Embryonic facial prominence (tissue), 1 donor: ENCODE measurements at regions not wholly inside any gene's neighbourhood (a gene's known extent, or its start where the extent isn't known, plus 50 kb on each side); places are given as distances from the start of the nearest gene placed in this dataset.

Experiments used
- DNase-seq: peaks from one replicate; pipeline ENCODE4 v3.0.0-alpha.2; 2016; ENCODE audit errors: extremely low spot score

- DNase-seq: no peak
Measured at GRCh38 chr13:107480130-107480529, 735.2 kb downstream of the LIG4 start.

DNA sequence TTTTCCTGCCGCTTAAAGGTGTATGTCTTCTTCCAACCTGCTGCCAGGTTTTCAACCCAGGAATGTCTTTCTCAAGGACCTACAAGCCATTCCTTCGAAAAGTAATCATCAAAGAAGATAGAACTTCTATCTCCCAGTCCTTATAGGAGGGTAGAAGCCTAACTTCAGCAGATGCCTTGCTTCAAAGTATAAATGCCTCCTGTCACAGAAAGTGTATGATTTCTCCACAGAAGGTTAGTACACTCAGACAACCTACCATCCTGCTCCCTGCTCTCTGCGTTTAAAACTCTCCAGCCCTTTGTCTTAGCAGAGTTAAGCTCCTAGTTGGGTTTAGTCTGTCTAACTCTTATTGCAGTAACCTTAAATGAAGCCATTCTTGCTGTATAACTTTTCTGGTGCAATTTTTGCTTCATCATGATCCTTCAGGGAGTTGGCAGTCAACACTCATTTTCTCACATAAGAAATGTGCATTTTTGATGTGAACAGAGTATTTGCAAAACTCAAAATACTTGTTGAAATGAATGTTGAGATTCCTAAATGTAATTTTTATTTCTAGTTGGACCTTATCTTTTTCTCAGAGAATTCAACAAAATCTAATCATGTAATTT, 737.5 kb downstream of the LIG4 start:
- DNase-seq: no peak

- DNase-seq: no peak
Measured at GRCh38 chr13:107475753-107476453, 739.4 kb downstream of the LIG4 start.

DNA sequence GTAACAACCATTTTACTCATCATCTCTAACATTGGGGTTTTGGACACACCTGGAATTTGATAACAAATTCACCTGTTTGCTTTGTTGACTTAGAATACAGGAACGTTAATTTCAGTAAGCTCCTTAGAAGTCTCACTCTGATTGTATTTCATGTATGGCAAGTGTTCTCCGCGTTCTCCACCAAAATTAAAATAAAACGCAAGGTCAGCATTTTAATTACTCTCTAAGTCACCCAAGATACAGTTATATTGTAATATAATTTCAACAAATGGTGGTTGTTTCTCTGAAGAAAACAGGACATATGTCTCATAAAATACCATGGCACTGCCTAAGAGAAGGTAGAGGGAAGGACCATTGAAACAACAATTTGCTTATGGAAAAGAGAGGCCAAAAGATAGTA, 742.1 kb downstream of the LIG4 start:
- no peak for DNase-seq

DNA sequence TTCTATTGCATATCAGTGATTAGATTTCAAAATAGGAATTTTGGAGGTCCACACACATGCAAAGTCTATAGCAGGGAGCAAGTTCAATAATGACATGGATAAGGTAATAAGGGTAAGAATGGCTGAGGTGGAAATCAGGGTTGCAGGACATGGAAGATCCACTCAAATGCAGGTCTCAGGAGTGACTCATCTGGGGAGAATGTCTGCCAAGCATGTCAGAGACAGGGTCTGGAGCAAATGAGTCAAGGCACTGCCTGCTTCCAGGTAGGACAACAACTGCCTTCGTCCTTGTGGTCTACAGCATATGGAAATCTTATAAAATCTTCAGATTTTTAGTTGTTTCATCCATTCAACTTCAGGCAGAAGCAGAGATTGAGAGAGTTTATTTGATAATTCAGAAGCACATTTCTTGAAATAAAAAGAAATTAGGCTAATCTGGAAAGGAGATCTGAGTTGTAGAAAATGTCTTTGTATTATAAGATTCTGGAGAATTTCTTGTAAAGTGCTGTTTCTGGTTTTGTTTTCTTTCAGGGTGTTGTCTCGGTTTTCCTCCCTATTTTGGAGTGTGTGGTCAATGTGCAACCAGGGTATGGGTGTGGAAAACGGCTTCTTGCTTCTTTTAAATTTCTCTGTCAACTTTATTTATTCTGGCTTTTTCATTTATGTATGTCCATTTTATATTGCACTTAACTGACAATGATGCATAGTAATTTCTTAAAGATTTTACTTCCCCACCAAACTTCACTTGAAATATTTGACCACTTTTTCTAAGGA, 748.8 kb downstream of the LIG4 start:
- DNase-seq: no peak

GRCh38 chr13:107462501-107462900, 752.8 kb downstream of the LIG4 start:
- DNase-seq: no peak

DNA sequence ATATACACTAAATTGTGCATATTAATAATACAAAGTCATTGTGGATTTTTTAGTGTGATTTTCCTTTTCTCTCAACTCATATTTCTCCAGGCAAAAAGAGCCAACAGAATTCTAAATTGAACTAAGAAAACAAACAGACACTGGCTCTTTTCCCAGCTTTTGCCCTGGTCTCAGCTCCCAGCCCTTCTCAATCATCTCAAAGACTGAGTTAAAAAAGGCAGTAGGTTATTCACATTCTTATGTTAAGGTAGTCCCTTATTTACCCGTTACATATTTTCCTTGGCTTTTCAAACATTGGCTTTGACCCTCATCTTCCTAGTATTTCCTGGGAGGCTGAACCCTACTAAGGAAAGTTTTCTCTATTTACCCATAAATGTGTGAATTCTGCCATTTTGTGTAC, 753.6 kb downstream of the LIG4 start:
- DNase-seq: no peak

DNA sequence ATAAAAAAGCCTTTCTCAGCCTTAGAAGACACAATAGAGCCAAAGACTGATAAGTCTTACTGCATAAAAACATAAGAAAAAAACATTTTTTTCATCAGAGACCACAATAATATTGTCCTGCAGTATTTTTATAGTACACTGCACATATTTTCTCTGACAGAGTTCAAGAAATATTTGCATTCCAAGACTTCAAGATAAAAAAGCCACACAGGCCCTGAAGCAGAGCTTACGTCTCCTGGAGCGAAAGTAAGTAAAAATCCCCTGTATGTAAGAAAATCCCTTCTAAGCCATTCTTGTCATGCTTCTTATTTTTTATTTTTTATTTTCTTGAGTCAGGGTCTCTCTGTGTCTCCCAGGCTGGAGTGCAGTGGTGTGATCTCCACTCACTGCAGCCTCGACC, 755.9 kb downstream of the LIG4 start:
- DNase-seq: no peak

- DNase-seq: no peak
Measured at GRCh38 chr13:107458269-107458668, 757.1 kb downstream of the LIG4 start.

DNA sequence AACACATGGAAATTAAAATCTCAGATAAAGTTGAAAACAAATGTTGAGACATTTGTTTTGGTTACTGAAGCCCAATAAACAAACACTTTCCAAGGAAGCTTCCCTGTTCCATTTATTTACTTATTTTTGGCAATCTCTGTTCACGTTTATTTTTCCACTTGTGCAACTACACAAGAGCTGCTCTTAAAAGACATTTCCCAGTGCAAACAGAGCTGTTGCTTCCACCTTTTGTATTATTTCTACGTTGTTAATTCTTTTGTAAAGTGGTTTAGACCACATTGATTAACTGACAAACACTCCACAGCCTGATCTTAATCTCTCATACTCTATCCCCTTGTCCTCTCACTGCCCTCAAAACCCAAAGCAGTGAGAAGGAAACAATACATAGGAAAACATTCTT, 757.6 kb downstream of the LIG4 start:
- no peak for DNase-seq

DNA sequence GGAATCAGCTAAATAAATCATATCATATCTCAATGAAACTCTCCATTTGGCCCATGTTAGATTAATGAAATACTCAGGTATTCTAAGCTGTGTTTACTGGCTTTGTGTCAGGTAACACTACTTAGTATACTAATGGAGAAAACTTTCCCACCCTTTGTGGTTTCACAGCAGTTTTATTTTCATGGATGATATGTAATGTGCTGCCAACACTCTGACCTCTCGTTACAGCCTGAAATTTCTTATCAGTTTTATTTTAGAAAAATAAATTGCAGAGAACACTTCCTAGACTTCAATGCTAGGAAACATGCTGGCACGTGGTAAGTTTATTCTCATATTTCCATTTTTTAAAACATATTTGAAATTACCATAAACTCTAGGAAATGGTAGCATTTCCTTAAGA, 758.9 kb downstream of the LIG4 start:
- no peak for DNase-seq

DNA sequence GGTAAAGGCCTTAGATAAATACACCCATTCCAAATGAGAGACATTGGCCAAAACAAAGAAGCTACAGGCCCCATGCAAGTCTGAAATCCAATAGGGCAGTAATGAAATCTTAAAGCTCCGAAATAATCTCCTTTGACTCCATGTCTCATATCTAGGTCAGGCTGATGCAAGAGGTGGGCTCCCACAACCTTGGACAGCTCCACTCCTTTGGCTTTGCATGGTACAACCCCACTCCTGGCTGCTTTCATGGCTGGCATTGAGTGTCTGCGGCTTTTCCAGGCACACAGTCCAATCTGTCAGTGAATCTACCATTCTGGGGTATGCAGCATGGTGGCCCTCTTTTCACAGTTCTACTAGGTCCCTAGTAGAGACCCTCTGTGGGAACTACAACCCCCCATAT, 762.5 kb downstream of the LIG4 start:
- DNase-seq: no peak

DNA sequence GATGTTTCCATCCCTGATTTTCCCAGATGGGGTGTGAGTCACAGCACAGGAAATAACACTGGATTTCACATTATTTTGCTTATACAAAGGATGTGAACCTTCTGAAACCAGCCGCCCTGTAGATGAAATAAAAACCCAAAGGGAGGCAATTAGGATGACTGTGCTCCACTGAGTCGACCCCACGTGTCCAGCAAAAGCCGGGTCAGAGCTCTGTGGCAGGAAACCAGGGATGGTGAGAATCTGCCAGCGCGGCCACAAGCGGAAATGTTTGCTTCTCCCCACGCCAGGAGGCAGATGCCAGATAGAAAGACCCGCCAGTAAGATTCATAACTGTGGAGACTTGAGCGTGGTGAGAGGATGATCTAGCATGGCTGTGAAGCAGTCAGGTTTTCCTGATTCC, 764.4 kb downstream of the LIG4 start:
- DNase-seq: no peak

- no peak for DNase-seq
Measured at GRCh38 chr13:107450431-107450830, 764.9 kb downstream of the LIG4 start.

DNA sequence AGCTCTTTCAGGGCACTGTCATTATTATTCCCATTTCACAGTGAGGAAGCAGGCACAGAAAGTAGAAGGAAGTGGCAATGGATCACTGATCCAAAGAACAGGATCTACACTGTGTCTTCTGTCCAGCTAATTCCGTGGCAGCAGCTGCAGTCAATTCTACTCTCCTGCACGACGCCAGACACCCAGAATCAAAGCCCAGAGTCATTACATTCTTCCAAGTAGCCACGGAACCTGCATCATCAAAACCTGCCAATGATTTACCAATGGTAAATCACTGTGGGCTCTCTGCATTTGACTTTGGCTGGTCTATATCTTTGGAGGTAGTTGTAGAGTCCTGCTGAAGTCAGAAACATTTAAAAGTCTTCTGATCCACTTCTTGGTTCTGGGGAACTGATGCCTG, 767.7 kb downstream of the LIG4 start:
- no peak for DNase-seq

DNA sequence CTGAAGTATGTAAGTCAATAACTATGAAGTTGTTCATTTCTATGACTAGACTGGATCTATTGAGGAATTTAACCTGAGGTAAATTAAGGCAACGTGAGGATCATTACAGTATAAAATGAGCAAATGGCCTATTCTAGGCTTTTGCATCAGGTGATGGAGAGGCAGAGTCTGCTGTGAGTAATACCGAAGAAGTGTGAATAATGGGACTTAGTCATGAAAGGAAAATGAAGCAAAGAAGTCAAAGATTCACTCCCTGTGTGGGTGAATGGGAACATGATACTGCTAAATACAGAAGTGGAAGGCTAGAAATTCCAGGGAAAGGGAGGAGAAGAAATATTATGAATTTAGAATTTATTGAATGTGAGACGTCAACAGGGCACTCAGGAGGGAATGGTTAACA, 774.1 kb downstream of the LIG4 start:
- no peak for DNase-seq

DNA sequence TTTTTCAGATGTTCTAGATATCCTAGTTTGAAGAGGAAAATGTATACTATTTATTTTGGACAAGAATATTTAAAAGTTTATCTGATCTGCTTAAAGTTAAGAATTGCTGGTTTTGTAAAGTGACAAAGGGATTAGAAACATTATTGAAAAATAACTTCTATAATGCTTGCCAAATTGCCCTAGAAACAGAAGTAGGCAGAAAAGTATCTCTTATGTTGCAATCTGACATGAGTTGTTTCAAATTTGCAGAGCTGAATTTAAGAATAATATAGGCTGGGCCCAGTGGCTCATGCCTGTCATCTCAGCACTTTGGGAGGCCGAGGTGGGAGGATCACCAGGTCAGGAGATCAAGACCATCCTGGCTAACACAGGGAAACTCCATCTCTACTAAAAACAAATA, 777.1 kb downstream of the LIG4 start:
- no peak for DNase-seq

GRCh38 chr13:107434347-107434746, 781.0 kb downstream of the LIG4 start:
- DNase-seq: no peak

DNA sequence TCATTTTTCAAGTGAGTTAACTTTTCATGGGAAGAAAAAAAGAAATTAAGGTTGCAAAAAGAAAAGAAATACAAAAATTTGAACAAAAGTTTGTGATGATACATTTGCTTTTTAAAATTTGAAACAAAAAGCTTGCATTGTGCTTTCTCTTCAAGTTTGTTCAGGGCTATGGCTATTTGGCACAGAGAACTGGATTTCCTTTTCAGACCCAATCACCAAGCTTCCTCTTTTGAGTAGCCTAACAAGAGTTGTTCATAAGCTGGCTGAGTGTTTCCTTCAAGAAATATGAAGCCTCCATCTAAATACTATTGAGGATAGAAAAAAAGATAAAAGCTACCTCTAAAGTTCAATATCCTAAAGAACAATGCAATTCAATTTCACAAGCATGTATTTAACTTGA, 787.8 kb downstream of the LIG4 start:
- DNase-seq: no peak

GRCh38 chr13:107422421-107422820, 792.9 kb downstream of the LIG4 start:
- no peak for DNase-seq

DNA sequence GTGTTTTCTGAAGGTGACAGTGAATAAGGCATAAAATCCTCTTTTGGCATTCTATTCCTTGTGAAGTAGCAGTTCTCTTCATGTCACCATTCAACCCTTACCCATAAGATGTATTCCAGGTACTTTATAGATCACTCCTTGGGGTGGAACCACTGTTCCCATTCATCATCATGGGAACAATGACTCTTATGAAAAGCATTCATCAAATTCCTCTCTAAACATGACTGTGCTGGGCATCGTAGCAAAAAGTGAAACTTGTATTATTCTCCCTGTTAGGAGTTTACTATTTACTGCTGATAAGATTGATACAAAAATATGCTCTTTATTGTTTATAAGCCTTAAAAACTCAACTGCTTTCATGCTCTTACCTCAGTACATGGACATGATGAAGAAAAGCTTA, 793.4 kb downstream of the LIG4 start:
- no peak for DNase-seq

GRCh38 chr13:107421028-107421427, 794.3 kb downstream of the LIG4 start:
- DNase-seq: no peak

GRCh38 chr13:107413005-107413404, 802.3 kb downstream of the LIG4 start:
- DNase-seq: no peak
